ENCODE measurements at regions not wholly inside any gene's neighbourhood (a gene's known extent, or its start where the extent isn't known, plus 50 kb on each side); places are given as distances from the start of the nearest gene placed in this dataset.

DNA sequence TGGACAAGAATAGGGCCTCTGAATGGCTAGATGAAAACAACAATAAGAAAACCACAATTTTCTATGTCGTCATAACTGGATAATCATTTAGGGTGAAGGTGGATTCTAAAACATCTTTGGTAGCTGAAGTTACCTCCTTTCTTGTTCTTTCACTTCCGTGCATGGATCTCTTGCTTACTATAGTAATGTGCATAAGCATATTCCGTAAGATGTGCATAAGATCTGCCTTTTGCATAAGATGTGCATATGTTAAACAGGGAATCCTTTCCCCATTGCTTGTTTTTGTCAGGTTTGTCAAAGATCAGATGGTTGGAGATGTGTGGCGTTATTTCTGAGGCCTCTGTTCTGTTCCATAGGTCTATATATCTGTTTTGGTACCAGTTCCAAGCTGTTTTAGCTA, 353.6 kb downstream of the MTX2 start:
- DNase-seq: no peak

DNA sequence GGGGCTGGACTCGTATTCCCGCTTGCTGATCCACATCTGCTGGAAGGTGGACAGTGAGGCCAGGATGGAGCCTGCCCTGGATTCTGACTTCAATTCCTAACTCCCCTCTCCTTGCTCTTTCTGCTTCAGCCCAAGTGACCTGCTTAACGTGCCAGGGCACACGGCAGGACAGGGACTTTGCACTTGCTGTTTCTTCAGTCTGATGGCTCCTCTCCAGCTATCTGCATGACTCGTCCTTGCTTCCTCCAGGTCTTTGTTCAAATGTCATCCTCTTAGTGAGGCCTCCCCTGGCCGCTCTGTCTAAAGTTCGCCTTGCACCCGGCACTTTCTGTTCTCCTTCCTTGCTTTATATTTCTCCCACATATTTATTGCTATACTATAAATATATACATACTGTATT, 357.6 kb downstream of the MTX2 start:
- no peak for DNase-seq

DNA sequence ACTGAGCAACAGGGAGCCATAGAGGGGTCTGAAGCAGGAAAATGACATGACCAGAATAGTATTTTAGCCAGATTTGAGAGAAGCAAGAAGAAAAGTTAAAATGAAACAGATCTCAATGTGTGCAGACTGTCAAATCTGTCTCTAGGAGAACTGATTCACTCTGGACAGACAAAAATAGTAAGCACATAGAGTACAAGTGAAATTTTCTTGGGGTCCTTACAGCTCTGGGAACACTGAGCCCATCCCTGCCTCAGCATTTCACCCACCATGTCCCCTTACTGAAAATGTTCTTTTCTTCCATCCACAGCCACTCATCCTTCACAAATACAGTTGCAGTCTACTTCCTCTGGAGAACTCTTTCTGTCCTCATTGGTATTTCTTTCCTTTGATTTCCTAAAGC, 359.2 kb downstream of the MTX2 start:
- no peak for DNase-seq

DNA sequence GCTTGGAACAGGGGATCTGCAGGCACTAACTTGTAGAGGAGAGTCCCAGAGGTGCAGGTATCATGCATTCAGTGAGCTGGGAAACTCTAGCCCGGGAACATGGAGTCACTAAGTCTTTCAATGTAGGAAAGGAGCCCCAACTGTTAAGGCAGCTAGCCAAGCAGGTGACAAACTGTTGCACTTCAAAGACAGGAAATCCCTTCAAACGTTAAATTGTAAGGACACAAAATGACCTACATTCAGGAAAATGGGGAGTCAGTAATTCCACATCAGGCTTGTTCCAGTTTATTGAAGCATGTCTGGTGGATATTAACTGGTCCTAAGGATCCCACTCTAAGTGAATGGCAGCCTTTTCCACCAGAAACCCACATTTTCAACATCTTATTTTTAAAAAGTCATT, 364.5 kb downstream of the MTX2 start:
- no peak for DNase-seq

DNA sequence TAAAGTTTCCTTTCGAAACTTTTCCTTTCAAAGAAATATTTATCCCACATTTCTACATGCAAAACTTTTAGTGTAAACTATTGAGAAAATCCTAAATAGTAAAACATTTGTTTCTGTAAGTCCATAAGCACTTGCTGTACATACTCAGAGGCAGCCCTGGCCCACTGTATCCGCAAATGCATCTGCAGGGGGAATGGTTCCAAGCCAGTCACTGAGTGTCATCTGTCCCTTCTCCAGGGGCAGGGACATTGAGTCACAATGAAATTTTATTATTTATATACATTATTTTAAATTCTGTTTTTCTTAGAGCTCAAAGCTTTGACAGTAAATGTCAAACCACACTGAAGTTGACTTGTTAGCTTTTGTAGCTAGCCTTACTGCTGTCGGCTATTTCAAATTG, 367.2 kb downstream of the MTX2 start:
- no peak for DNase-seq

DNA sequence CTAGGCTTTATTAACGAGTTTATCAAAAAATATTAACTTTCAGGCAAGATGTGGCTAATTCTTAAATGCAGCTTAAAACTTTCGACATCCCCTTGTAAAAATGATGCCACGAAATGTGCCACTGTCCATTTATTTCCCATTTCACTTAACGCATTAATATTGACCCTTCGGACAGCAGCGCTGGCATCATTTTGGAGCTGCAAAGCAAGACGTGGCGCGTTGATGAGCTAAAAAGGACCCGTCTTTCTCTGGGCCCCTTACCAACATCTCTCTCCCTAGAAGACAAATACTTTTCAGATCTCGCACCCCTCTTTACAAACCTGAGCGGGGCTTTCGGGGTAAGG, 367.9 kb downstream of the MTX2 start:
- DNase-seq: no peak

DNA sequence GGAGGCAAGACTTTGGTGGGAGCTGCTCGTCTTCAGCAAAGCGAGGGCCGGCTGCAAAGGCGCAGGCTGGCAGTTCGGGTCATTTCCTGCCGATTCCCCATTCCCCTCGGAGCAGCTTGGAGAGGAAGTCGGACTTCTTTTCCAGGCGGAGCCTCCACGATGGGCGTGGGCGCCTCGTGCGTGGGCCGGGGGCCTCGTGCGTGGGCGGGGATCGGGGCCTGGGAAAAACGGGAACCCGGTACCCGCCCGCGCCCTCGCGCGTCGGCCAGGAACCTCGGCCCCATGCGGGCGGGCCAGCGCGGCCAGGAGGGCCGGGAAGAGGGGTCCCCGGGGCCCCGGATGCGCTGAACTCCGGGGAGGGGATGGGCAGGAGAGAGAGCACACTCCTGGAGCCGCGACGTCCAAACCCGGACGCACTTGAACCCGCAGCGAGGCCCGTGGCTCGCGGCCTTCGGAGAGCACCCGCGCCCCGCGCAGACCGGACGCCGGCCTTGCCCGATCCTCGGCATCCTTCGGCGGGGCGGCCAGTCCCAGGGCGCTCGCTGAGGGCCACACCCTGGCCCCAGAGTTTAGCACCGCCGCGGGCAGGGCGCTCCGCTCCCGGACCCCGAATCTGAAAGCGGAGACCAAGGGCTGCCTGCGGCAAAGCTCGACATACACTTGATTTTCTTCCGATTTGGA, 368.4 kb downstream of the MTX2 start:
- peak; percentile 64 for DNase-seq

DNA sequence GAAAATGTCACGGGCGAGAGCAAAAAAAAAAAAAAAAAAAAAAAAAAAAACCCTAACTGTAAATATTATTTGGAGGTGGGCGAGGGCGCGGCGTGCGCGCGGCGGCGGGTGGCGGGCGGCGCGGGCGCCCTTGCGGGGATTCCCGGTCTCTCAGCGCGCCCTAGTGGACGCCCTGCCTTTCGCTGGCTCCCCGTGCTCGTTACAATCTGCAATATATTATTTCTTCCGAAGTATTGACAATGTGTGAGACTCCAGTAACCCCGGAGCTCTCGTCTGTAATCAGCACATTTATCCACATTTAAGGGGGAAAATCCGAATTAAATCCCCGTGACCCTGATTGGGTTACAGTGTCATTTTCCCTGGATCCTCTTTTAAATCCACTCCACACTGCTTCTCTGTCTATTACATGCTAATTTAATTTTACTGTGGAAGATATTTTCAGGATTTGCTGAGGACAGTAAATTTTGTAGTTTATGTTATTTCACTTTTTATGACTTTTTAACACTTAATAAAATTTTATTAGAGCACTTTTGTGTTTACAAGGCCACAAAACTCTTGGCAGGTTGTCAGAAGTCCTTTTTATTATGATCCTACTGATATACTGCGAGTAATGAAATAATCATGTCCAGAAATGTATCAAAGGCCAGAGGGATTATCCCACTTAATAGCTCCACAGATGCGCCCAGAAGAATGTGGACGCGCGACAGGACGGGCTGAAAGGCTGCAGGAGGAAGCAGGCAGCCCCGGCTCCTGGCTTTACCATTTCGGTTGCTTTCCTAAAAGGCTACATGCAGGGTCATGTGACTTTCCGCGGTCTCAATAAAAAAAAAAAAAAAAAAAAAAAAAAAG, 369.1 kb downstream of the MTX2 start:
- peak; percentile 82 for DNase-seq

DNA sequence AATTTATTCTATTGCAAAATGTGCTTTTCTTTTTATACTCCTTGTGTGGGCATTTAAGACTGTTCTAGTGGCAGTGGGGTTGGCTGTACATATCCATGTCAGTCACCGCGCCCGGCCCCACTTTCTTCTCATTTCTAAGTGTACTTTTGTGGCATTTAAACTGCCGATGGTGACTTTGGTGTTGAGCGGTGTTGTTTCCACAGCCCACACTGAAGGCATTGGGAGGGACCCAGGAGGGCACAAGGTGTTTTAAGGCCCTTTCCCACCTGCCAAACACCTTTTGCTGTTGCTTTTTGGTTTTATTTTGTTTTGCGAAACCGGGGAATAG, 369.7 kb downstream of the MTX2 start:
- no peak for DNase-seq

DNA sequence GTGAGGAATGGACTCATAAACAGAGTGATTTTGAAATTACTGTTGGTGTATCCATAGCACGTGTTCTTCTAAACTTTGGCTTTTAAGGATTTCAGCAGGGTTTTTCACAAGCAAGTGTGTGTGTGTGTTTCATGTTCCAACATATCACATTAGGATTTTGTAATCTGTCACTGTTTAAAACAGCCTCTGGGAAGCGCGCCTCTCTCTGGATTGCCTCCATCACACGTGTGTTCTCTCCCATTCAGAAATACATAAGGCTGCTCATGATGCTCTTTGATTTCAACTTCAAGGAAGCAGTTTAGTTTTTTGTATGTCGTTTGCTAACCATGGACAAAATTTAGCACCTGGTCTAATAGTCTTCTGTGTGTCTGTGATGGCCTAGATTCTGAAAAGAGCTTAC, 370.4 kb downstream of the MTX2 start:
- DNase-seq: no peak

DNA sequence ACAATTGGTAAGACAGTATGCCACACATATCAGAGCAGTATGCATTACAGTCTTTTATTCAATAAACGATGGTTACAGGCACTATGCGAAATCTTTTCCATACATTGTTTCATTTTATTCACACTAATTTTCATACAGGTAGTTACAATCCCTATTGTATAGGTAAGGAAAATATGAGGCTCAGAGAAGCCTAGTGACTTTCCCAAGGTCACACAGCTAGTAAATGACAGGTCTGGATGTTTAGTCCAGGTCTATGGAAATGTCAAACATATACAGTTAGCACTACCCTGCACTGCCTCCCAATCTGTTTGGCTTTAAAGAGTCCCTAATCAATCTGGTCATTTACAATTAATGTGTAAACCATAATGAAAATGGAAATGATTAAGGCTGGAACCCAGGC, 372.2 kb downstream of the MTX2 start:
- DNase-seq: no peak

DNA sequence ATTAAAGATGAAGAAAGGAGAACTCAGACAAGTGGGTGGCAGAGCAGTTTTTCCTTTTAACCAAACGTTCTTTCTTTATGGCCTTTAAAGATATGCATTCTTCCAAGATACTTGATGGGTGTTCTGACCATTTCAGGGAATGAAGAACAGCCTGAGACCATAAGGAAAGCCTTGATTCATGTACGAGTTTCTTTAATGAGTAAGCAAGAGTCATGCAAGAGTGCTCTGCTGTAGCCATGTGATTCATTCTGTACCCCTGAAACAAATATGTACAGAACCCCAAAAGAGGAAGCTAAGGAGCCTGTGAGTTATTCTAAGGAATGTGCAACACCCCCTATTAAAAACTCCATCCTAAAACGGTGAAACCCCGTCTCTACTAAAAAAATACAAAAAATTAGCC, 372.8 kb downstream of the MTX2 start:
- DNase-seq: no peak

DNA sequence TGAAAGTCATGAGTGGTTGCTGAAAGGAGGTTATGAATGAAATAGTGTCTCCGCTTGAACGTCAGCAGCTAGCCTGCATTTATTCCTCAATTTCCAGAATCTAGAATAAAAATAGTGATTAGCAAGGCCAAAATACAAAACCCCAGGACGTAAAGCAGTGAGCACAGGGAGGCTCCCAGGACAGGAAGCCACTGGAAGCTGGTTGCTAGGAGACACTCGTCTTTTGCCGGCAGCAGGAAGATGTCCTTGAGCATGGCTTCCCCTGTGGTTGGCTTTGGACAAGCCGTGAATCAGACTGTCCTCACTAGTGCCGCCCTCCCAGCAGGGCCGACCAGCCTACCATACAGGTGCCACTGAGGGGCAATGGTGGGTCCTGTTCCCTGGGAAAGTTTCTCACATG, 374.4 kb downstream of the MTX2 start:
- DNase-seq: no peak

DNA sequence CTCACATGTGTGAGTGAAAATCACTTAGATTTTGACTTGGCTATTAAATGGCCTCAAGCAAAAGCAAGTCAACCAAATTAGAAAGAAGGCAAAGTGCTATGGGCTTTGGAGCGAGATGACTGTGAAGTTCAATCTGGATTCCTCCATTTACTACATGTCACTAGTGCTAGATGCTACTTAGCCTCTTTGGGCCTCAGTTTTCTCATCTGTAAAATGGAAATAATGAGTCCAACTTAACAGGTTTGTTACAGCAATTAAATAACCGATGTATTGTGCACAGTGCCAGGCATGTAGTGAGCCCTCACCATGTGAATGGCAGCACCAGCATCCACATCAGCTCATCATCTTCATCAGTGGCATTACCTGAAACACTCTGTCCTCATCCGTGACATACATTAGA, 376.3 kb downstream of the MTX2 start:
- DNase-seq: no peak

DNA sequence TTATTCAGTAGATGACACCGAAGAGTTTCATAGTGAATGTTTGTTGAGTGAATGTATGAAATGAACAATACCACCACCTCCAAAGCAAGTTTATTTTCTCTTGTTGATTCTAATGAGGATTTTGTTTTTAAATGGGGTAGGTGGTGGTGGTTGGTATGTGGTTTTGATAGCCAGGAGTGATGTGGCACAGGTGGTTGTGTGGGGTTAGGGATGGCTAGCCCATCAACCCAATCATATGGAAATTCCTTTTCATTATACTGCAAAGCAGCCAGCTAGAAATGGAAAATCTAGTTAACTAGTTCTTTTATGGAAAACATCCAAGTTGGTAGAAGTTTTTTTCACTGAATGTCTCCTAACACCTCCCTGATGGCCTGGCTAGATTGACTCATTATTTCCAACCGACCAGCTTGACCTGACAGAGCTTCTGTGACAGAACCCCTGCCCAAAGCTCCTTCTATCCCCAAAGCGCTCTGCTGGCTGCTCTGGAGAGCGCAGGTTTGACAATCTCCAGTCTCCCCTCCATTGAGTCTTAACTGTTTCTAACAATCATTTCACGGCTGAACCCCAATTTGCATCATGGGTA, 376.9 kb downstream of the MTX2 start:
- DNase-seq: no peak

DNA sequence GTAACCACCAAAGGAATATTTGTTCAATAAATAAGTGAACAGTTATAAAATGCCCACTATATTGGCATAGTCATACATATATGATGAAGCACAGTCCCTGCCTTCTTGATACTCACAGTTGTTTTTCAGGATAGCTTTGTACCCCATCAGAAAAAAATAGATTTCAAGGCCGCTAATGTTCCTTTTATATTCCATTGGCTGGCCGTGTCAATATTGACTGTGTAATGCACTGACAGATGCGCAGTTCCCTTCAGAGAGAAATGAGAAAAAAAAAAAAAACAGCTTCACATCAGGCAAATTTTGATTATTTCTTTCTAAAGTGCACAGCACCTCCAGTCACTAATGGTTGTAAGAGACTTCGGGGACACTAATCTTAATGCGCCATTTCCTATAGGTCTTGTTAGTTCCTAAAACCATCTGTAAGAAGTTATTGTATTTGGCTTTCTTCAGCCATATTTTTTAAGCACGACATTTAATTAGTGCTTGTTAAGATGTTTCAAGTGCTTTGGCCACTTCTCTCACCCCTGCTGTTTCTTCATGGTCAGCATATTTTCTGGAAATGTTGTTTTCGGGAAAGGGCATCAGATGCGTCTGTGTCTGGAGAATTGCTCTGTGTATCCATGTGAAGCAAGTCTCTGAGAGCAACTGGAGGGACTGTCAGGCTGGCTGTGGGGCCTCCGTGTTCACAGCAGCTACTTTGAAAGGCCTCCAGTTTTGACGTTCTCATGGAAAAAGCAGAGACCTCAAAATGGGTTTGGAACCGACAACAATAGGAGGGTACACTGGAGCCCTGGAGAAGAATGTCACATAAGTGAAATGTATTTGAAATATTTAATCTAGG, 378.3 kb downstream of the MTX2 start:
- no peak for DNase-seq

DNA sequence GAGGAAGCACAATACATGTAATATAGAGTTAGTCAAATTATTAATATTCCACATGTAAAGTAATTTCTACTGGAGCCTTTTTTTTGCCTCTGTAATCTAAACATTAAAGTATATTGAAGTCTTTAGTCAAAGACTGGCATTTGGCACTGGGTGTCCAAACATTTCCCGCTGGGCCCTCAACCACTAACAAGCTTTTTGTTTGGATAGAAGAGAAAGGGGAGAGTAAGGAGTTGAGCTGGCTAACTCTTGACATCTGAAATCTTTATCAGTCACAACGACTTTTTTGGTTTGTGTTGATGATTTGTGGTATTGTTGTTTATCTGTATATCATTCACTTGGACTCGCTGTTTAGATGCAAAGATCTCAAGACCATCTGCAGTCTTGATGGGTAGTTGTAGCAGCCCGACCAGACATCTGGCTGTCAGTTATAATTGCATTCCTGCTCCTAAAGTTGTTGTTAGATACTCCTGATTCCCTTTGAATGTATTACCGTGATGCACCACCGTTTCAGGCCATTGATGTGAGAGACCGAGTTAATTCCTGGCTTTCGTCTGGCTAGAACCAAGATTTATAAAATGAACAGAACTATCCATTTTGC, 379.6 kb downstream of the MTX2 start:
- DNase-seq: no peak

DNA sequence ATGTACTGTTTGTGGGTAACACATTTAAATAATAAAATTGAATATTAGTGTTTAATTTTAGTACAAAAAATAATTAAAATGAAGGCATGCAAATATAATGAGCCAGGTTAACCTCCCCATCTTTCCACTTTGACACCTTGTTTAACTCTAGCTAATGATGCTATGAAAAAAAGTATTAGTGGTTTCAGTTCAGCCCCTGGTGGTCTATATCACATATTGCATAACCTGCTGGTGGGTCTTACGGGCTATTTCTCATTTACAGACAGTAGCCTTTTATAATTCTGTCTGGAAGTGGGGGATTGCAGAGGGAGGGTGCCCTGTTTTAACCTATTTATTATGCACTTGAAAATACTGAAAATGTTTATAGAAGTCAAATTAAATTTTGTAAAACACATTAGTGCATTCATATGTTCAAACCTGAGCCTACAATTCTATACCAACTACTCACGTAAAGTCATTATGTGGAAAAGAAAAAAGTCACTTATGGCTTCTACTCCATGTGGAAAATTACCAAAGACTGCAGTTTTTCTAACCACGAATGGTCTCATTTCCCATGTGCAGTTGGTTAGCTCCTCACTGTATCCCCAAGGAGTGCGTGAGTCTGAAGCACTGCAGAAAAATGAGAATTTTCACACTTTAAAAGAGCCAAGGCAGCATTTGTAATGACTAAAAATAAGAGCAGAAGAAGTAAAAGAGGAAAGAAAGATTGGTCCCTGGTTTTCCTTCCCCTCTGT, 381.0 kb downstream of the MTX2 start:
- DNase-seq: no peak

DNA sequence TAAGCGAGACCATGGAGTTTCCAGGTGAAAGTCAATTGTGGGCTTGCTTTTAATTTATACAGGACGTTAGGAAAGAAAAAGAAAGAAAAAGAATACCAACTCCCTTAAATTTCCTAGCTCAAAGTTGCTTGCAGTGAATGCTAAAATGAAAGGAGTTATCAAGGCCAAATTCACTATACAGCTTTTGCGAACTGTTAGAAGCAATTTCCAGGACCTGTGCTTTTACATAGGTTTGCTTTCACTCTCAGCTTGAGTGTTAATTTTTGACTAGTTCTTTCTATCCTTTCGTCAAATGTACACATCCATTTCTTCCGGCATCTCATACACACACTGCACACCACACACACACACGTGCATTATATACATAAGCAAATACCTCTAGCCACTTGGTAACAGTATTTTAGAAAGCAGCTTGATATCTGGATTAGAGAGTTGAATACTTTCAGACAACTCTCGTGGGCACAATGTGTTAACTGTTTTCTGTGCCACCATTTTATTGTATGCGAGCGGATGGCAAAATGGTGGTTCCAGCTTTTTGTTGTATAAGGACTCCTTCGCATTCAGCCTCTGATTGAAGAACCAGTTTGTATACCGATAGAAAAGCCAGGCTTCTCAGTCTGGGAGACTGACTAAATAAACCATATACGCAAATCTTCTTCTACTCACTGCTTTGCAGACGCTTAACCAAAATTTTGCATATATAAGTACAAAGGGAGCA, 381.8 kb downstream of the MTX2 start:
- no peak for DNase-seq

DNA sequence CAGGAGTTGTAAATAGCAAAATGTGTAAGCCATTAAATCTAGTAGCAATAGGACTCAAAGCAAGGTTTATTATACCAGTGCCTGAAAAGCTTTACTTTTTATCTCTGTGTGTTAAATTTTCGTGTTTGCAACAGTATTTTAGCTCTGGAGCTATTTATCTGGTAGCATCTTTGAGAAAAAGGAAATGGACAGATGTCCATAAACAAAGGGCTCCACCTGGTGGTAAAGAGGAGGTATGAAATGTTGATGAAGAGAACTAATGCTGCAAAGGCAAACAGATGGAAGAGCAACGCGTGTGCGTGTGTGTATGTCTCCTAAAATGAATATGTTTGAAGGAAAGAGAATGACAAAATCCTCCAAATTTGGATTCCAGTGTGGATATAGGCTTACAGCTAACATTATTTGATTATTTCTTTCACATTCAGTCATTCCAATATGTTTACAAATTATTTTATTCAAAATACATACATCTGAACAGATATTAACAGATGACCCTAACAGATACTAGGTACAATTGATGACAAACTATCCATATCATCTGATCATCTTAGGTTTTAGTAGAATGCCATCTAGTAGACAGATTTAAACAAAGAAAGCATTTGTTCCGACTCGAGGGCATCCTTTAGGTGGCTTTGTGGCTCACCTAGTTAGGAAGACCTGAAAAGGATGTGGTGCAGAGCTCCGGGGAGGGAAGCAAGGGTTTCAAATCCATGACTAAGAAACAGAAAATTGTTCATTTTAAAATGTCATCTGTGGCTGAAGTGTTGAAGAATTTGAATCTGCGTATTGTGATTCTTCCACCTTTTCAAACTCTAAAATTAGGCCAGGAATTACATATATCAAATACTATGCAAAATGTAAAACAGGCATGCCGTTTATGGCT, 383.3 kb downstream of the MTX2 start:
- DNase-seq: no peak

All from activated CD8-positive, alpha-beta memory T cell treated with anti-CD3 and anti-CD28 coated beads for 24 hours (primary cell).